HepG2 (cell line): ENCODE measurements at regions not wholly inside any gene's neighbourhood (a gene's known extent, or its start where the extent isn't known, plus 50 kb on each side); places are given as distances from the start of the nearest gene placed in this dataset.

Source experiments
- BCL6 ChIP-seq: IDR thresholded peaks from 2 replicates; pipeline ENCODE4 v1.6.1; 2016; ENCODE audit warnings: missing genetic modification reagents, missing compliant biosample characterization
- FOXM1 ChIP-seq: sonication (generic); formaldehyde crosslinking; IDR thresholded peaks from 2 replicates; pipeline ENCODE4 v1.5.0; 2020; ENCODE audit warnings: missing genetic modification reagents
- ZHX1 ChIP-seq: sonication (generic); formaldehyde crosslinking; IDR thresholded peaks from 2 replicates; pipeline ENCODE4 v1.8.1; 2022; ENCODE audit warnings: low read depth, mild to moderate bottlenecking, missing genetic modification reagents
- ZNF558 ChIP-seq: sonication (generic); formaldehyde crosslinking; IDR thresholded peaks from 2 replicates; pipeline ENCODE4 v1.9.0; 2022; ENCODE audit warnings: mild to moderate bottlenecking, missing genetic modification reagents, borderline replicate concordance
- ZNF772 ChIP-seq: sonication (generic); formaldehyde crosslinking; IDR thresholded peaks from 2 replicates; pipeline ENCODE4 v1.5.0; 2020; ENCODE audit warnings: mild to moderate bottlenecking, missing genetic modification reagents
- small RNA-seq, 3 experiments: library from RNA; depleted of rRNA; stranded (forward); fragments of <200 nt; gene quantifications; one replicate each; pipeline ENCODE3, GENCODE V24; 2012; ENCODE audit warnings: low read depth in 2 of 3, low replicate concordance in 1 of 3; ENCODE audit not compliant: insufficient read length in 3 of 3, insufficient read depth in 2 of 3
- TF ChIP-seq, protein P1 (sequence below): sonication (generic); formaldehyde crosslinking; IDR thresholded peaks from 2 replicates; pipeline ENCODE4 v1.5.0; 2020; ENCODE audit warnings: mild to moderate bottlenecking, missing genetic modification reagents

DNA sequence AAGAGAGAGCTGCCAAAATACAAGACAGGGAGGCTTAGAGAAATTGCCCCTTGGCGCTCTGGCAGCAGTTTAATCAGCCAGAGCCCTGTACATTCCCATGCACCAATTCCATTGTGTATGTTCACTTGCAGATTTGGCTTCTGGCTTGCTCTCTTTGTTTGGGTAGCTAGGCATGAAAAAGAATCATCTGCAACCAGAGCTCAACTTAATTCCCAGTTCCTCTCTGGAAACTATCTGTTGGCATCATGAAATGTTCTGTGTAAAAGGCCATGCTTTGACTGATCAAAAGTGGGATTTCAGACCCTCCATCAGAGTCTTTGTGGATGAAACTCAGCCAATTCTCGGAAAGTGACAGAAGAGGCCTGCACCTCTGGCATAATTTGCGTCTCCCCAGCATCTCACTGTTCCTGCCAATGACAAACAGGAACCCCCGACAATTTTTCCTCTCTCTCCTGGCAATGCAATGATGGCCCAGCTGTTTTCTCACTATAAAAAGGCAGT lies 53.8 kb upstream of the RAD23B start (continued):
- TF ChIP-seq, protein P1, sequence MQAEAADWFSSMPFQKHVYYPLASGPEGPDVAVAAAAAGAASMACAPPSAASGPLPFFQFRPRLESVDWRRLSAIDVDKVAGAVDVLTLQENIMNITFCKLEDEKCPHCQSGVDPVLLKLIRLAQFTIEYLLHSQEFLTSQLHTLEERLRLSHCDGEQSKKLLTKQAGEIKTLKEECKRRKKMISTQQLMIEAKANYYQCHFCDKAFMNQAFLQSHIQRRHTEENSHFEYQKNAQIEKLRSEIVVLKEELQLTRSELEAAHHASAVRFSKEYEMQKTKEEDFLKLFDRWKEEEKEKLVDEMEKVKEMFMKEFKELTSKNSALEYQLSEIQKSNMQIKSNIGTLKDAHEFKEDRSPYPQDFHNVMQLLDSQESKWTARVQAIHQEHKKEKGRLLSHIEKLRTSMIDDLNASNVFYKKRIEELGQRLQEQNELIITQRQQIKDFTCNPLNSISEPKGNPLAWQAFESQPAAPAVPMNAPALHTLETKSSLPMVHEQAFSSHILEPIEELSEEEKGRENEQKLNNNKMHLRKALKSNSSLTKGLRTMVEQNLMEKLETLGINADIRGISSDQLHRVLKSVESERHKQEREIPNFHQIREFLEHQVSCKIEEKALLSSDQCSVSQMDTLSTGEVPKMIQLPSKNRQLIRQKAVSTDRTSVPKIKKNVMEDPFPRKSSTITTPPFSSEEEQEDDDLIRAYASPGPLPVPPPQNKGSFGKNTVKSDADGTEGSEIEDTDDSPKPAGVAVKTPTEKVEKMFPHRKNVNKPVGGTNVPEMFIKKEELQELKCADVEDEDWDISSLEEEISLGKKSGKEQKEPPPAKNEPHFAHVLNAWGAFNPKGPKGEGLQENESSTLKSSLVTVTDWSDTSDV (CRISPR knock-in tag) = no peak
- no peak for TF ChIP-seq ZHX1
- TF ChIP-seq FOXM1 (CRISPR knock-in tag) = no peak
- no peak for TF ChIP-seq ZNF558 (CRISPR knock-in tag)
- no peak for TF ChIP-seq ZNF772 (CRISPR knock-in tag)
- no peak for TF ChIP-seq BCL6 (CRISPR knock-in tag)
- TF ChIP-seq, all 625 proteins: peak for 0

Small RNAs in the stretch of these regions (small RNA-seq; reads per million reads assigned to genes)
- 0 reads per million in 3 experiments for gene AL807761.1
